ENCODE measurements at regions not wholly inside any gene's neighbourhood (a gene's known extent, or its start where the extent isn't known, plus 50 kb on each side); places are given as distances from the start of the nearest gene placed in this dataset.

- TF ChIP-seq MYNN (CRISPR knock-in tag; IDR thresholded peaks at IDR 0.05; ENCODE audit: low read depth) (no peak), ZNF572 (CRISPR knock-in tag; IDR thresholded peaks at IDR 0.05) (no peak), SNAI1 (CRISPR knock-in tag; IDR thresholded peaks at IDR 0.05; ENCODE audit: borderline replicate concordance) (no peak), KDM2A (CRISPR knock-in tag; IDR thresholded peaks at IDR 0.05; ENCODE audit: borderline replicate concordance, low read depth) (no peak), ZNF562 (CRISPR knock-in tag; IDR thresholded peaks at IDR 0.05; ENCODE audit: borderline replicate concordance) (no peak), ZBTB21 (CRISPR knock-in tag; IDR thresholded peaks at IDR 0.05) (no peak), ZNF446 (CRISPR knock-in tag; IDR thresholded peaks at IDR 0.05) (no peak), MAFK (conservative IDR thresholded peaks at IDR 0.05 in 1 of 2, IDR thresholded peaks at IDR 0.05 in 1 of 2; ENCODE audit: low read length in 2 of 2) (no peak), ATRX (CRISPR knock-in tag; IDR thresholded peaks at IDR 0.05; ENCODE audit: borderline replicate concordance) (no peak)
Observed at GRCh38 chr13:37383856-37384370, 214.7 kb downstream of the POSTN start (continued).

DNA sequence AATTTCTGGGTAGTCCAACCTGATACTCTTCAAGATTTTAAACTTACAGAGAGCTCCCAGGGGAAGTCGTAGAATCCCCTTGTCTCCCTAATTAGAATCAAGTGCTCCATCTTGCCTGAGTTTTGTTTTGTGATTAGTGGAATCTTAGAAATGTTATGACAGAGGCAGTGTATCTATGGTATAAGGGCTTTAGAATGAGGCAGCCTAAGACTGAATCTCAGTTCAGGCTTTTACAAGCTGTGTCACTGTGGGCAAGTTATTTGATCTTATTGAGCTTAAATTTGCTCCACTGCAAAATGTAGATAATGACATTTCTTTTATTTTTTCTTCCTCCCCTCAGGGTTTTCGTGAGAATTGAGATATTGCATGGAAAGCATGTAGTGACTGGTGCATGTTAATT, 215.5 kb downstream of the POSTN start:
- ATAC-seq = no peak
- no peaks in the 10 kb centered on the region for H3K79me2 ChIP-seq (ENCODE audit: insufficient read depth, low read length)
- H3K4me1 ChIP-seq (ENCODE audit: insufficient read depth, low read length) = no peaks in the 10 kb centered on the region
- CTCF ChIA-PET (ENCODE audit: low intra/inter-chr PET ratio, low total read pairs) = no interaction called here
- intact Hi-C loops (cut with micrococcal nuclease; ENCODE audit: unreplicated experiment) (no loop called here), in situ Hi-C loops (cut with HindIII; ENCODE audit: extremely low pct_ligation_motif_present, low pct_unique_long_range_greater_than_20kb) (no loop called here)
- H3K36me3 ChIP-seq (replicated peaks in 1 of 2; ENCODE audit: control insufficient read depth in 1 of 2, insufficient read depth in 2 of 2, low read length in 2 of 2) = no peaks in the 10 kb centered on the region
- no peak overlapping the region for H3K27ac ChIP-seq (ENCODE audit: extremely low read length, insufficient read depth, low read length)
- no TSS peak for BruUV-seq (replicated peaks)
- no peak for FAIRE-seq
- H3K27me3 ChIP-seq (ENCODE audit: control insufficient read depth in 1 of 2, insufficient read depth in 2 of 2, low read length in 2 of 2) = no peaks in the 10 kb centered on the region
- no peak overlapping the region for H3K9ac ChIP-seq (ENCODE audit: insufficient read depth, low read depth, low read length)
- POLR2A ChIA-PET = no interaction called here
- H2AFZ ChIP-seq (ENCODE audit: low read length) = no peak overlapping the region
- no peak for DNase-seq (ENCODE audit: low spot score)
- H3K9me3 ChIP-seq (ENCODE audit: low read length) = no peaks in the 10 kb centered on the region
- no peaks in the 10 kb centered on the region for H4K20me1 ChIP-seq (ENCODE audit: insufficient read depth, low read length)
- no peak overlapping the region for H3K4me3 ChIP-seq (replicated peaks in 1 of 3; ENCODE audit: insufficient read depth in 1 of 3, low read depth in 2 of 3, low read length in 3 of 3)
- no peak overlapping the region for H3K4me2 ChIP-seq (ENCODE audit: low read depth, low read length)
- WGBS (ENCODE audit: low lambda C conversion rate) = 8% methylated on average over 2 of the region's 2 CpGs
- no peak for TF ChIP-seq HNF1A (IDR thresholded peaks at IDR 0.05; ENCODE audit: low read depth)
- TF ChIP-seq HNF1A (CRISPR knock-in tag; IDR thresholded peaks at IDR 0.05; ENCODE audit: borderline replicate concordance) = no peak
- no peak for TF ChIP-seq PATZ1 (CRISPR knock-in tag; IDR thresholded peaks at IDR 0.05)
- no peak for TF ChIP-seq PHB2 (IDR thresholded peaks at IDR 0.05; ENCODE audit: partially characterized antibody)
- TF ChIP-seq MATR3 (CRISPR knock-in tag; IDR thresholded peaks at IDR 0.05) = no peak
- no peak for TF ChIP-seq HDAC2 (CRISPR knock-in tag; IDR thresholded peaks at IDR 0.05)

All from HepG2 (cell line).